GM21423 (cell line): ENCODE measurements at regions not wholly inside any gene's neighbourhood (a gene's known extent, or its start where the extent isn't known, plus 50 kb on each side); places are given as distances from the start of the nearest gene placed in this dataset.
"Not testable (repeated sequence)": the region's sequence is repeated elsewhere in the genome, so short reads cannot be mapped to it uniquely, and the experiment has no call there.

Experiments used
- ATAC-seq: cut with Tn5 transposase; IDR thresholded peaks from one replicate; pipeline ENCODE4 v1.9.1; 2021; ENCODE audit warnings: mild to moderate bottlenecking, moderate library complexity; ENCODE audit not compliant: unreplicated experiment

GRCh38 chr10:33673839-33674415 is 339.5 kb upstream of the NRP1 start:
- ATAC-seq, result no peak

- ATAC-seq, result no peak
Measured at GRCh38 chr10:33669904-33670303, 335.4 kb upstream of the NRP1 start.

- ATAC-seq, result no peak
Measured at GRCh38 chr10:33666686-33667480, 332.4 kb upstream of the NRP1 start.

GRCh38 chr10:33665501-33665900 is 331.0 kb upstream of the NRP1 start:
- ATAC-seq, result no peak

GRCh38 chr10:33664070-33664469 is 329.6 kb upstream of the NRP1 start:
- no peak for ATAC-seq

- no peak for ATAC-seq
Measured at GRCh38 chr10:33661580-33662336, 327.3 kb upstream of the NRP1 start.

- no peak for ATAC-seq
Measured at GRCh38 chr10:33660329-33660728, 325.9 kb upstream of the NRP1 start.

GRCh38 chr10:33657913-33658312 is 323.4 kb upstream of the NRP1 start:
- no peak for ATAC-seq

GRCh38 chr10:33657154-33657908 is 322.9 kb upstream of the NRP1 start:
- ATAC-seq, result no peak

GRCh38 chr10:33655921-33656320 is 321.5 kb upstream of the NRP1 start:
- no peak for ATAC-seq

GRCh38 chr10:33655165-33655815 is 320.8 kb upstream of the NRP1 start:
- ATAC-seq, result no peak

GRCh38 chr10:33653584-33654367 is 319.3 kb upstream of the NRP1 start:
- ATAC-seq, result no peak

GRCh38 chr10:33652870-33653269 is 318.4 kb upstream of the NRP1 start:
- ATAC-seq, result no peak

GRCh38 chr10:33650131-33650530 is 315.7 kb upstream of the NRP1 start:
- not testable (repeated sequence) for ATAC-seq

GRCh38 chr10:33643042-33643441 is 308.6 kb upstream of the NRP1 start:
- ATAC-seq, result no peak

GRCh38 chr10:33638891-33639290 is 304.4 kb upstream of the NRP1 start:
- ATAC-seq, result no peak

- ATAC-seq, result no peak
Measured at GRCh38 chr10:33638374-33638773, 303.9 kb upstream of the NRP1 start.

GRCh38 chr10:33635967-33636515 is 301.6 kb upstream of the NRP1 start:
- no peak for ATAC-seq

GRCh38 chr10:33632432-33632831 is 298.0 kb upstream of the NRP1 start:
- no peak for ATAC-seq

- no peak for ATAC-seq
Measured at GRCh38 chr10:33631991-33632390, 297.5 kb upstream of the NRP1 start.
